ENCODE measurements at regions not wholly inside any gene's neighbourhood (a gene's known extent, or its start where the extent isn't known, plus 50 kb on each side); places are given as distances from the start of the nearest gene placed in this dataset.

- Histone ChIP-seq H2BK15ac (ENCODE audit: low read depth, poor library complexity, severe bottlenecking) (no peak overlapping the region), H3K4me1 (ENCODE audit: control insufficient read depth, insufficient read depth, low read depth, low read length) (no peaks in the 10 kb centered on the region), H3K79me1 (replicated peaks; ENCODE audit: low read length, poor library complexity, severe bottlenecking) (no peaks in the 10 kb centered on the region), H2BK12ac (ENCODE audit: low read length in 2 of 2) (no peak overlapping the region), H3K23ac (ENCODE audit: low read length in 2 of 2) (no peak overlapping the region), H2BK5ac (ENCODE audit: low read depth, low read length, poor library complexity, severe bottlenecking) (no peak overlapping the region), H3K27ac (ENCODE audit: low read length, poor library complexity, severe bottlenecking) (no peak overlapping the region), H2AK5ac (ENCODE audit: low read length, severe bottlenecking) (no peak overlapping the region), H3K4me2 (ENCODE audit: low read length, poor library complexity, severe bottlenecking) (no peak overlapping the region), H3K27me3 (ENCODE audit: control insufficient read depth in 1 of 2, insufficient read depth in 1 of 2, low read length in 2 of 2) (no peaks in the 10 kb centered on the region), H3K9ac (ENCODE audit: low read length) (no peak overlapping the region), H3K36me3 (ENCODE audit: control insufficient read depth in 1 of 2, insufficient read depth in 2 of 2, low read depth in 1 of 2, low read length in 2 of 2) (no peaks in the 10 kb centered on the region), H3K14ac (ENCODE audit: low read length in 2 of 2) (no peak overlapping the region), H4K91ac (ENCODE audit: low read length) (no peak overlapping the region), H3K18ac (ENCODE audit: low read depth in 1 of 2, low read length in 2 of 2) (no peak overlapping the region), H3K4me3 (ENCODE audit: insufficient read depth in 1 of 2, low read depth in 1 of 2, low read length in 2 of 2) (no peak overlapping the region), H3K9me3 (ENCODE audit: control insufficient read depth, low read length) (peaks cover 9% of the 10 kb centered on the region), H4K8ac (ENCODE audit: low read length) (no peak overlapping the region), H3K4ac (ENCODE audit: low read depth in 1 of 2, low read length in 2 of 2) (no peak overlapping the region), H2BK120ac (ENCODE audit: low read depth, low read length) (no peak overlapping the region), H2AFZ (ENCODE audit: low read depth, low read length) (no peak overlapping the region)
- DNase-seq, result peak; percentile 55
- 16% methylated on average over 4 of the region's 6 CpGs for WGBS
Observed at GRCh38 chr10:21048068-21048467, 151.0 kb upstream of the NEBL start.

GRCh38 chr10:21047511-21047910, 150.4 kb upstream of the NEBL start:
- no peaks in the 10 kb centered on the region for H3K4me1 ChIP-seq (ENCODE audit: control insufficient read depth, insufficient read depth, low read depth, low read length)
- H4K8ac ChIP-seq (ENCODE audit: low read length), result no peak overlapping the region
- H3K9ac ChIP-seq (ENCODE audit: low read length), result no peak overlapping the region
- H3K27me3 ChIP-seq (ENCODE audit: control insufficient read depth in 1 of 2, insufficient read depth in 1 of 2, low read length in 2 of 2), result no peaks in the 10 kb centered on the region
- no peak overlapping the region for H3K14ac ChIP-seq (ENCODE audit: low read length in 2 of 2)
- H2BK5ac ChIP-seq (ENCODE audit: low read depth, low read length, poor library complexity, severe bottlenecking), result no peak overlapping the region
- H4K91ac ChIP-seq (ENCODE audit: low read length), result no peak overlapping the region
- H2BK120ac ChIP-seq (ENCODE audit: low read depth, low read length), result no peak overlapping the region
- no peak overlapping the region for H3K4me3 ChIP-seq (ENCODE audit: insufficient read depth in 1 of 2, low read depth in 1 of 2, low read length in 2 of 2)
- no peak overlapping the region for H3K4me2 ChIP-seq (ENCODE audit: low read length, poor library complexity, severe bottlenecking)
- no peak overlapping the region for H3K18ac ChIP-seq (ENCODE audit: low read depth in 1 of 2, low read length in 2 of 2)
- peaks cover 7% of the 10 kb centered on the region for H3K9me3 ChIP-seq (ENCODE audit: control insufficient read depth, low read length)
- no peaks in the 10 kb centered on the region for H3K36me3 ChIP-seq (ENCODE audit: control insufficient read depth in 1 of 2, insufficient read depth in 2 of 2, low read depth in 1 of 2, low read length in 2 of 2)
- no peak overlapping the region for H2BK15ac ChIP-seq (ENCODE audit: low read depth, poor library complexity, severe bottlenecking)
- H2AK5ac ChIP-seq (ENCODE audit: low read length, severe bottlenecking), result no peak overlapping the region
- H2AFZ ChIP-seq (ENCODE audit: low read depth, low read length), result no peak overlapping the region
- no peak overlapping the region for H2BK12ac ChIP-seq (ENCODE audit: low read length in 2 of 2)
- no peak overlapping the region for H3K23ac ChIP-seq (ENCODE audit: low read length in 2 of 2)
- WGBS, result no CpG with 5 or more reads among the region's 3 CpGs
- peak; percentile 22 for DNase-seq
- H3K4ac ChIP-seq (ENCODE audit: low read depth in 1 of 2, low read length in 2 of 2), result no peak overlapping the region
- H3K79me1 ChIP-seq (replicated peaks; ENCODE audit: low read length, poor library complexity, severe bottlenecking), result no peaks in the 10 kb centered on the region
- no peak overlapping the region for H3K27ac ChIP-seq (ENCODE audit: low read length, poor library complexity, severe bottlenecking)

GRCh38 chr10:21047096-21047495, 150.0 kb upstream of the NEBL start:
- no peak for DNase-seq
- no peak overlapping the region for H3K14ac ChIP-seq (ENCODE audit: low read length in 2 of 2)
- H3K9ac ChIP-seq (ENCODE audit: low read length), result no peak overlapping the region
- no peak overlapping the region for H3K23ac ChIP-seq (ENCODE audit: low read length in 2 of 2)
- H3K18ac ChIP-seq (ENCODE audit: low read depth in 1 of 2, low read length in 2 of 2), result no peak overlapping the region
- no peak overlapping the region for H2AFZ ChIP-seq (ENCODE audit: low read depth, low read length)
- H2BK12ac ChIP-seq (ENCODE audit: low read length in 2 of 2), result no peak overlapping the region
- H3K27me3 ChIP-seq (ENCODE audit: control insufficient read depth in 1 of 2, insufficient read depth in 1 of 2, low read length in 2 of 2), result no peaks in the 10 kb centered on the region
- no peak overlapping the region for H3K4me3 ChIP-seq (ENCODE audit: insufficient read depth in 1 of 2, low read depth in 1 of 2, low read length in 2 of 2)
- no peak overlapping the region for H4K8ac ChIP-seq (ENCODE audit: low read length)
- no peak overlapping the region for H2BK120ac ChIP-seq (ENCODE audit: low read depth, low read length)
- no peaks in the 10 kb centered on the region for H3K4me1 ChIP-seq (ENCODE audit: control insufficient read depth, insufficient read depth, low read depth, low read length)
- no peak overlapping the region for H3K4ac ChIP-seq (ENCODE audit: low read depth in 1 of 2, low read length in 2 of 2)
- no peaks in the 10 kb centered on the region for H3K79me1 ChIP-seq (replicated peaks; ENCODE audit: low read length, poor library complexity, severe bottlenecking)
- H3K4me2 ChIP-seq (ENCODE audit: low read length, poor library complexity, severe bottlenecking), result no peak overlapping the region
- H3K27ac ChIP-seq (ENCODE audit: low read length, poor library complexity, severe bottlenecking), result no peak overlapping the region
- H2AK5ac ChIP-seq (ENCODE audit: low read length, severe bottlenecking), result no peak overlapping the region
- no peak overlapping the region for H4K91ac ChIP-seq (ENCODE audit: low read length)
- peaks cover 5% of the 10 kb centered on the region for H3K9me3 ChIP-seq (ENCODE audit: control insufficient read depth, low read length)
- H2BK15ac ChIP-seq (ENCODE audit: low read depth, poor library complexity, severe bottlenecking), result no peak overlapping the region
- H3K36me3 ChIP-seq (ENCODE audit: control insufficient read depth in 1 of 2, insufficient read depth in 2 of 2, low read depth in 1 of 2, low read length in 2 of 2), result no peaks in the 10 kb centered on the region
- no peak overlapping the region for H2BK5ac ChIP-seq (ENCODE audit: low read depth, low read length, poor library complexity, severe bottlenecking)

GRCh38 chr10:21043044-21043443, 145.9 kb upstream of the NEBL start:
- Histone ChIP-seq H3K4me1 (ENCODE audit: control insufficient read depth, insufficient read depth, low read depth, low read length) (no peaks in the 10 kb centered on the region), H3K4me3 (ENCODE audit: insufficient read depth in 1 of 2, low read depth in 1 of 2, low read length in 2 of 2) (no peak overlapping the region), H3K36me3 (ENCODE audit: control insufficient read depth in 1 of 2, insufficient read depth in 2 of 2, low read depth in 1 of 2, low read length in 2 of 2) (no peaks in the 10 kb centered on the region), H2BK120ac (ENCODE audit: low read depth, low read length) (no peak overlapping the region), H2BK15ac (ENCODE audit: low read depth, poor library complexity, severe bottlenecking) (no peak overlapping the region), H3K23ac (ENCODE audit: low read length in 2 of 2) (no peak overlapping the region), H3K9ac (ENCODE audit: low read length) (no peak overlapping the region), H4K91ac (ENCODE audit: low read length) (no peak overlapping the region), H2AFZ (ENCODE audit: low read depth, low read length) (no peak overlapping the region), H3K27me3 (ENCODE audit: control insufficient read depth in 1 of 2, insufficient read depth in 1 of 2, low read length in 2 of 2) (no peaks in the 10 kb centered on the region), H4K8ac (ENCODE audit: low read length) (no peak overlapping the region), H3K18ac (ENCODE audit: low read depth in 1 of 2, low read length in 2 of 2) (no peak overlapping the region), H3K14ac (ENCODE audit: low read length in 2 of 2) (no peak overlapping the region), H3K79me1 (replicated peaks; ENCODE audit: low read length, poor library complexity, severe bottlenecking) (no peaks in the 10 kb centered on the region), H2BK12ac (ENCODE audit: low read length in 2 of 2) (no peak overlapping the region), H2BK5ac (ENCODE audit: low read depth, low read length, poor library complexity, severe bottlenecking) (no peak overlapping the region), H3K4ac (ENCODE audit: low read depth in 1 of 2, low read length in 2 of 2) (no peak overlapping the region), H2AK5ac (ENCODE audit: low read length, severe bottlenecking) (no peak overlapping the region), H3K4me2 (ENCODE audit: low read length, poor library complexity, severe bottlenecking) (no peak overlapping the region), H3K27ac (ENCODE audit: low read length, poor library complexity, severe bottlenecking) (no peak overlapping the region), H3K9me3 (ENCODE audit: control insufficient read depth, low read length) (no peaks in the 10 kb centered on the region)
- no peak for DNase-seq
- WGBS, result 97% methylated on average over 4 of the region's 4 CpGs
